AG10803 (cell line): ENCODE measurements at regions not wholly inside any gene's neighbourhood (a gene's known extent, or its start where the extent isn't known, plus 50 kb on each side); places are given as distances from the start of the nearest gene placed in this dataset.

Source experiments
- DNase-seq: peaks from one replicate; pipeline ENCODE4 v3.0.0; 2010; ENCODE audit warnings: low read depth
- H3K4me3 ChIP-seq: 2 replicates; pipeline ENCODE4 v1.5.1; 2011; ENCODE audit warnings: mild to moderate bottlenecking, low read length, control low read depth
- CTCF ChIP-seq: conservative IDR thresholded peaks from 2 replicates; pipeline ENCODE4 v1.5.1; 2011; ENCODE audit warnings: mild to moderate bottlenecking, low read length, control low read depth, inconsistent platforms

DNA sequence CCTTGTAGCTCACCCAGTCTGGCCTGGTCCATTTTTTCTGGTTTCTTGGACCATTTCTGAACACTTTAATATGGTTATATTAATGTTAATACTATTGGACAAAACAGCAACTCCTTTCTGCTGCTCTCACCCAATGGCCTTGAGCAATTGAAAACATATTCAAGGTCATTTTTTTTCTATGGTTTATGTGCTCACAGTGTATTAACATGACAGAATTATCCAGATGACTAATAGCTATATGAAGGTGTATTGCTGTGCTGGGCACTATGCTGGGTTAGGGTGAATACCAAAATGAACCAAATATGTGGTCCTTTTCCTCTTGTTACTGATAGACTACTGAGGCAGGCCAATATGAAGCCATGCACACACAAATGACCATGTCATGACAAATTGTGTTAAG, 591.6 kb upstream of the PLXNA2 start:
- no peak overlapping the region for H3K4me3 ChIP-seq
- no peak for TF ChIP-seq CTCF
- DNase-seq: no peak

DNA sequence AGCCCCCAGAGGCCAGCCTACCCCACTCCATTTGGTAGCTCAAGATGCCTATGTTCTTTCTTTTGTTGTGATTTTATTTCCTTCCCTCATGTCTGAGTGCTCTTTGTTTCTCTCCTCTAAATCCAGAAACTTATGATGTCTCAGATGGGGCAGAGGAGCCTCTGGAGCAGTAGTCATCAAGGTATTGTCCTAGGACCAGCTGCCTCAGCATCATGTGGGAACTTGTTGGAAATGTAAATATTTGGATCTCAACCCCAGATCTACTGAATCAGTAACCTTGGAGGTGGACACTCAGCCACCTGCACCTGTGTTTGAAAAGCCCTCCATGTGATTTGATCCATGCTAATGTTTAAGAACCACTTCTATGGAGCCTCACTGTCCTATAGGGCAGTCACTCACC, 593.1 kb upstream of the PLXNA2 start:
- TF ChIP-seq CTCF: no peak
- H3K4me3 ChIP-seq: no peak overlapping the region
- no peak for DNase-seq

- TF ChIP-seq CTCF: no peak
- no peak for DNase-seq
- no peak overlapping the region for H3K4me3 ChIP-seq
Observed at GRCh38 chr1:208841436-208841835, 597.3 kb upstream of the PLXNA2 start.

- no peak for TF ChIP-seq CTCF
- no peak for DNase-seq
Observed at GRCh38 chr1:208842451-208842850, 598.3 kb upstream of the PLXNA2 start.

GRCh38 chr1:208844158-208844557, 600.0 kb upstream of the PLXNA2 start:
- no peak for DNase-seq
- H3K4me3 ChIP-seq: no peak overlapping the region
- no peak for TF ChIP-seq CTCF

More at GRCh38 chr1:208842451-208842850, 598.3 kb upstream of the PLXNA2 start:
- no peak overlapping the region for H3K4me3 ChIP-seq

DNA sequence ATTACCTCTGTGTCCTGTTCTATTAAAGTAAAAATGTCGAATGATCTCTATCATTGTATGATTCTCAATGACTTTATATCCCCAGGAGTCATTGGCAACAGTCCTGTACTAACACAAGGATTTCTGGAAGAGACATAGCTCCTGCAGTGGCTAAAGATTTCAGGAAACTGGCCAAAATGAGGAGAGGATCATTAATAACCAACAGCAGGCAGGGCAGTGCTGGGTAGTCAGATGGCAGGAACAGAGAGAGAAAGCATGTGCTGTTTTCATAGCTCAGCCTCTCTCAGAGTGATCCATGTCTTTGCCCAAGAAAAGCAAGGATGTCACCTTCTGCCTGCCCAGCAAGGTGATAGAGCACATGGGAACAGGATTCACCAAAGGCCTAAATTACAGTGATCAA, 604.7 kb upstream of the PLXNA2 start:
- TF ChIP-seq CTCF: no peak
- no peak for DNase-seq
- H3K4me3 ChIP-seq: no peak overlapping the region

DNA sequence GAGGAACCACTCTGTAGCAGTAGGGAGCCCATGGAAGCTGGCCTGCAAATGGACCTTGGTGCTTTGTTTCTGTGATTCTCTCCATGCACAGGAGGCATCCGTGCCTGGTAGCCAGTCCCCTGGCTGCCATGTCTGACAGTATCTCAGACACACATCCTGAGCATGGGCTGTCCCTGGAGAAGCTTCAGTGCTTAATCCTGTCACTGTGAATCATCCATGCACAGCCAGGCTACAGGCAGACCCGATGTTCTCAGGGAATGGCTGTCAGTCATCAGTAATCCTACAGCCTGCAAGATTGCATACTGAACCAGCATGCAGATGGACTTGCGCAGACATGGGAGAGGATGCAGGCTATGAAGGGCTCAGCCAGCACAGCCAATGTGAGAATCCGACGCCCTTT, 606.3 kb upstream of the PLXNA2 start:
- no peak for TF ChIP-seq CTCF
- no peak overlapping the region for H3K4me3 ChIP-seq
- DNase-seq: no peak
